PC-3 (cell line): ENCODE measurements at regions not wholly inside any gene's neighbourhood (a gene's known extent, or its start where the extent isn't known, plus 50 kb on each side); places are given as distances from the start of the nearest gene placed in this dataset.

ENCODE experiments used
- CTCF ChIP-seq: fragments of 300-600 bp; sonication (generic); conservative IDR thresholded peaks from 2 replicates; pipeline ENCODE4 v1.5.1; 2017; ENCODE audit warnings: antibody characterized with exemption, low read depth, mild to moderate bottlenecking, low read length
- EZH2 ChIP-seq: fragments of 300-600 bp; sonication (generic); IDR thresholded peaks from one replicate; pipeline ENCODE4 v1.6.1; 2017; ENCODE audit warnings: antibody characterized with exemption, mild to moderate bottlenecking, low read length; ENCODE audit not compliant: unreplicated experiment
- EZH2phosphoT487 ChIP-seq: fragments of 300-600 bp; sonication (generic); IDR thresholded peaks from 2 replicates; pipeline ENCODE4 v1.6.1; 2018; ENCODE audit warnings: mild to moderate bottlenecking, antibody characterized with exemption, low read length, borderline replicate concordance

- TF ChIP-seq CTCF = no peak
- TF ChIP-seq EZH2 = no peak
- no peak for TF ChIP-seq EZH2phosphoT487
These were observed 83.1 kb upstream of the FGF3 start for GRCh38 chr11:69902337-69902736.
